Hematopoietic multipotent progenitor cell (in vitro differentiated cells): ENCODE measurements at regions not wholly inside any gene's neighbourhood (a gene's known extent, or its start where the extent isn't known, plus 50 kb on each side); places are given as distances from the start of the nearest gene placed in this dataset.
"Not testable (repeated sequence)": the region's sequence is repeated elsewhere in the genome, so short reads cannot be mapped to it uniquely, and the experiment has no call there.

Experiments
- DNase-seq, 3 donors: peaks; one replicate each; pipeline ENCODE4 v3.0.0-alpha.2; 2011 to 2015; ENCODE audit warnings: low read depth in 2 of 3, low spot score in 2 of 3

GRCh38 chr1:9440763-9441194, 98.5 kb upstream of the SLC25A33 start:
- DNase-seq: no peak

- DNase-seq: no peak
Measured at GRCh38 chr1:9441451-9442133, 97.7 kb upstream of the SLC25A33 start.

DNA sequence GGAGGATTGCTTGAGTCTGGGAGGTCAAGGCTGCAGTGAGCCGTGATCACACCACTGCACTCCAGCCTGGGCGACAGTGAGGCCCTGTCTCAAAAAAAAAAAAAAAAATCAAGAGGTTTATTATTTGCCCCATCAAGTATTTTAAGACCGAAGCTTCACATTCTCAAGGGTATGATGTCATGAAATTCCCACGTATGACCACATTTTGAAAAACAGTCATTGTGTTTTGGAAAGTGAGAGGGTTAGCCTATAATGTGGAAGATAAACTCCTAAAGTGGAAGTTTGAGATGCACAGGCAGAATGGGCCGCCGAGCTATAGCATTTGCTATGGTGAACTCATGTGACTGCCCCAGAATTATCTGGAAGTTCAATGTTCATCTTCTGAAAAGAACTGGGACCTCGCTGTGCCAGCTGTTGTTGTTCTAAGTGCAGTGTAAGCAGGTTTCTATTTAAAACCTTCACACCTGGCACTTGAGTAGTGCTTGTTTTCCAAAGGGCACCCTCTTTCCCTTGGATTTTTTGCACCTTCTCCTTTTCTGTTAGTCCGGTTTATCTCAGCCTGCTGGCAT, 96.9 kb upstream of the SLC25A33 start:
- no peak for DNase-seq

GRCh38 chr1:9442986-9443385, 96.3 kb upstream of the SLC25A33 start:
- DNase-seq: no peak

DNA sequence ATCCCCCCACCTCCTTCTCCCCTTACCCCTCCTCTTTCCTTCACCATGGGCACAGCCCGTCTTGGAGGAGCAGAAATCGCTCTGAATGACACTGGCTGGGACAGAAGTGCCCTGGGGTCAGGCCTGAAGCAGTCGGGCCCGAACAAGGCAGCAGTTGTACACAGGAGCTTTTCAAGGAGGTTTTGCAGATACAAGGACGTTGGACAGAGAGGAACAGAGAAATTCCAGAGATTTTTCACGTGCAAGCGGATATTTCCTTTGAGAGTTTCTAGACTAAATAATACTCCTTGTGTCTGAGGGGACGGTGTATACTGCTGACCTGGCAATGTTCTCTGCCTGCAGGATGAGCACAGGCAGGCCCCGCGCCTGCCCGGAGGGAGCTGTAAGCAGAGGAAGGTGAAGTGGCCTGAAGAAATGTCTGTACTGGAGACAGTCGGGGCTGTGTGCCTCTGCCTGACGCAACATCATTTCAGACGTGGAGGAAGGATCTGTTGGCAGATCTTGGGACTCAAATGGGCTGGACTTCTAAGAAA, 95.3 kb upstream of the SLC25A33 start:
- no peak for DNase-seq

GRCh38 chr1:9444532-9444931, 94.7 kb upstream of the SLC25A33 start:
- no peak for DNase-seq

GRCh38 chr1:9445081-9445480, 94.2 kb upstream of the SLC25A33 start:
- not testable (repeated sequence) for DNase-seq

- DNase-seq: no peak
Measured at GRCh38 chr1:9447215-9447960, 91.9 kb upstream of the SLC25A33 start.

GRCh38 chr1:9448132-9449109, 90.8 kb upstream of the SLC25A33 start:
- no peak for DNase-seq

- DNase-seq: no peak
Measured at GRCh38 chr1:9449110-9449627, 90.1 kb upstream of the SLC25A33 start.

DNA sequence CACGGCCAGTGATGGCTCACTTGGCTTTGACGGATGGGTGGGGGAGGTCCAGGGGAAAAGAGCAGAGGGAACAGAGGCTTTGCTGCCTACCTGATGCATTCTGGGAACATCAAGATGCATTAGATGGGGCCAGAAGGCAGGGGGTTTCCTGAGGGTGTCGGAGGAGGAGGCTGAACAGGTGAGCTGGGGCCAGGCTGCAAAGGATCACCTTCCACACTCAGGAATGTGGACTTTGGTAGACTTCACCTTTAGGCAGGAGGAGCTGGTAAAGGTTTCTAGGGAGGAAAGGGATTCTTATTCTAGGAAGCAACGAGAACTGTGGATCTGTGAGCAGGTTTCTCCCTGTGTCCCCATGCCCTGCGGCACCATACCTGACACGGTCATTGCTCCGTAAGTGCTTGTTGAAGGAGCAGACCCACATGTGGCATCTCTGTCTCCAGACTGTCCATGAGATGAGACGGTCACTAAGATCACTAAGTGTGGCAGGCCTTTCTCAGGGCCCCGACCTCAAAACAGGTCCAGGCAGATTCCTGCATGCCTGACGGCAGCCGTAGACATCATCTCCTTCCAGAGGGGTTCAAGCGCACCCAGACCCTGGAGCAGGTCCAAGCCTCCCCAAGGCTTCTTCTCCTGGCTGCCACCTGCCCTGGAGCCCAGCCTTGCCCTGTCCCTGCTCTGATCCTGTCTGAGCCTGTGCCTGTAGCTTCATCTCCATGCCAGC, 89.1 kb upstream of the SLC25A33 start:
- no peak for DNase-seq

DNA sequence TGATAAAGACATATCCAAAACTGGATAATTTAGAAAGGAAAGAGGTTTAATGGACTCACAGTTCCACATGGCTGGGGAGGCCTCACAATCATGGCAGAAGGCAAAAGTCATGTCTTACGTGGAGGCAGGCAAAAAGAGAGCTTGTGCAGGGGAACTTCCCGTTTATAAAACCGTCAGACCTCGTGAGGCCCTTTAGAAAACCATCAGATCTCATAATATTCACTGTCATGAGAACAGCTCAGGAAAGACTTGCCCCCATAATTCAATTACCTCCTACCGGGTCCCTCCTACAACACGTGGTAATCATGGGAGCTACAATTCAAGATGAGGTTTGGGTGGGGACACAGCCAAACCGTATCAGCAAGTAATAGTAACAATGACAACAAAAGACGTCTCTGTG, 88.2 kb upstream of the SLC25A33 start:
- DNase-seq: no peak

GRCh38 chr1:9452516-9453140, 86.6 kb upstream of the SLC25A33 start:
- no peak for DNase-seq

GRCh38 chr1:9453375-9453774, 85.9 kb upstream of the SLC25A33 start:
- no peak for DNase-seq

GRCh38 chr1:9453779-9454418, 85.4 kb upstream of the SLC25A33 start:
- no peak for DNase-seq

DNA sequence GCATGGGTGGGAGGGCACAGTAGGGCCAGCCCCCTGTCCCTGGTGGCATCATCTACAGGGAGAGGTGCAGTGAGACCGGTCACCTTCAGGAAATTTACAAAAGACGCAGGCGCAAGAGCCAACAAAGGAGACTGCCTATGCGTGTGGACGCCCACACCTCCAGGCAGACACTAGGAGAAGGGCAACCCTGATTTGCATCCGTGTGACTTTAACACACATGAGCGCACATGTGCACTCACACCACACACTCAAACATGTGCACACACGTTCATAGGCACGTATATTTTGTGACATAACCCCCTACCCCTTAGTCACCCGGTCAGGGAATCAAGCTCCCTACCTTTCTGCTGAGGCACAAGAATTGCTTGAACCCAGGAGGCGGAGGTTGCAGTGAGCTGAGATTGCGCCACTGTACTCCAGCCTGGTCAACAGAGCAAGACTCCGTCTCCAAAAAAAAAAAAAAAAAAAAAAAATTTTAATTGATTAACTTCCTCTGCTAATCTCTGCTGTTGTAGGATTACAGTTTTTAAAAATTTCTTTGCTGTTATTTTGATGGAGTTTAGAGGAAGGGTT, 84.7 kb upstream of the SLC25A33 start:
- no peak for DNase-seq

DNA sequence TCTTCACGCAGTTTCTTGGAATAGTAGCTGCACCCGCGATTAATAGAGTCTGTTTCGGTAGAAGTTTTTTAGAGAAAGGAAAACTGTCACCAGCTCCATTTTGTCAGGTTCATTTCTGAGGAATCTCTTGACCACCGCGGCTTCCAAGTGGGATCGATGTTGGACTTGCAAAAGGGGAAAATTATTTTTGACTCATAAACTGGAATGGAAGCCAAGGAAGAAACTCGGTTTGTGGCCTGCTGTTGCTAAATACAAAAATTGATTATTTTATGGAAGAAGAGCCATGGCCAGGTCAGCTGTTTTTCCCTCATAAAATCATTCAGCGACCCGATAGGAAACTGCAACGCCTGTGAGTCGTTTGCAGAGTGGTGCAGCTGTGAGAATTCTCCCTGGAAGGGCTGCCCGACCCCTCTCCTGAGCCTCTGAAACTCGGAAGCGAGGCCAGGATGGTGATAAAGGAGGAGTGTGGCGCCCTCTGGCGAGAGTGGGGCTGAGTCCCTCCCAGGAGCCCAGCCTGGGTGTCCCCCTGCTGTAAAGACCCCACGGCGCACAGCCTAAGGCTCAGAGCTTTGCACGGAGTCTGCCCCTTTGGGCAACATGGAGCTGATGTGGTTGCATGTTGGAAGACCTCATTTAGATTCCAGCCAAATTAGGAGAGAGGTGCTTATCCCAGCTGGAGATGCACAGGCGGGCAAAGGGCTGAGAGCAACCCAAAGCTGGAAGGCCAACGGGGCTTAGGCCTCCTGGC, 83.6 kb upstream of the SLC25A33 start:
- DNase-seq: peak; percentile 40 to 72 (median 64)

DNA sequence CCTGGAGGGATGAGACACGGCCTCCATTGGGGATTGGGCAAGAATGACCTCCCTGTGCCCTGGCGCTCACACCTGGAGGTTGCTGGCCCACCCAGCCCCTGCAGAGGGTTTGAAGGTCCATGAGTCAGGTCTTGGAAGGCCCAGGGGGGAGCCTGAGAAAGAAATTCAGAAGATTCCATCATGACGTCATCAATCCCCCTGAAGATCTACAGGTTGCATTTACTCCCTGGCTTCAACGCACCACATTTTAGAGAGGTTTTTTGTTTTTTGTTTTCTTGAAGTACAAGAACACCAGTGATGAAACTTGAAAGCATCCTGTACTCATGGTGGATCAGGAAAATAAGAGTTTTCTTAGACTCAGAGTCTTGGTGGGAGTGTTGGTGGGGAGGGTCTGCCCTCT, 82.4 kb upstream of the SLC25A33 start:
- DNase-seq: no peak
